HG03432 (cell line): ENCODE measurements at regions not wholly inside any gene's neighbourhood (a gene's known extent, or its start where the extent isn't known, plus 50 kb on each side); places are given as distances from the start of the nearest gene placed in this dataset.
"Not testable (repeated sequence)": the region's sequence is repeated elsewhere in the genome, so short reads cannot be mapped to it uniquely, and the experiment has no call there.

Experiments used
- ATAC-seq: cut with Tn5 transposase; IDR thresholded peaks from one replicate; pipeline ENCODE4 v1.9.1; 2021; ENCODE audit warnings: mild to moderate bottlenecking, moderate library complexity; ENCODE audit not compliant: unreplicated experiment

GRCh38 chr5:72599519-72600370 is 92.5 kb upstream of the ZNF366 start:
- no peak for ATAC-seq

- no peak for ATAC-seq
These were observed 91.8 kb upstream of the ZNF366 start for GRCh38 chr5:72599065-72599433.

GRCh38 chr5:72598401-72599064 is 91.3 kb upstream of the ZNF366 start:
- no peak for ATAC-seq

- no peak for ATAC-seq
These were observed 90.3 kb upstream of the ZNF366 start for GRCh38 chr5:72597456-72597948.

GRCh38 chr5:72596956-72597355 is 89.7 kb upstream of the ZNF366 start:
- no peak for ATAC-seq

- no peak for ATAC-seq
These were observed 81.4 kb upstream of the ZNF366 start for GRCh38 chr5:72588640-72589039.

- no peak for ATAC-seq
These were observed 80.6 kb upstream of the ZNF366 start for GRCh38 chr5:72587661-72588308.

- ATAC-seq, result no peak
These were observed 79.7 kb upstream of the ZNF366 start for GRCh38 chr5:72586788-72587530.

GRCh38 chr5:72584466-72584865 is 77.3 kb upstream of the ZNF366 start:
- peak; percentile 48 for ATAC-seq

GRCh38 chr5:72579290-72579689 is 72.1 kb upstream of the ZNF366 start:
- not testable (repeated sequence) for ATAC-seq

GRCh38 chr5:72572236-72572765 is 65.1 kb upstream of the ZNF366 start:
- ATAC-seq, result no peak

- no peak for ATAC-seq
These were observed 62.3 kb upstream of the ZNF366 start for GRCh38 chr5:72569408-72569944.

GRCh38 chr5:72566746-72567145 is 59.5 kb upstream of the ZNF366 start:
- ATAC-seq, result no peak

- no peak for ATAC-seq
These were observed 58.5 kb upstream of the ZNF366 start for GRCh38 chr5:72565513-72566289.

- ATAC-seq, result no peak
These were observed 55.5 kb upstream of the ZNF366 start for GRCh38 chr5:72562717-72563116.

GRCh38 chr5:72561148-72561972 is 54.1 kb upstream of the ZNF366 start:
- ATAC-seq, result no peak

- ATAC-seq, result no peak
These were observed 52.9 kb upstream of the ZNF366 start for GRCh38 chr5:72559866-72560766.

GRCh38 chr5:72558383-72558782 is 51.2 kb upstream of the ZNF366 start:
- ATAC-seq, result no peak
